ENCODE measurements at regions not wholly inside any gene's neighbourhood (a gene's known extent, or its start where the extent isn't known, plus 50 kb on each side); places are given as distances from the start of the nearest gene placed in this dataset.

DNA sequence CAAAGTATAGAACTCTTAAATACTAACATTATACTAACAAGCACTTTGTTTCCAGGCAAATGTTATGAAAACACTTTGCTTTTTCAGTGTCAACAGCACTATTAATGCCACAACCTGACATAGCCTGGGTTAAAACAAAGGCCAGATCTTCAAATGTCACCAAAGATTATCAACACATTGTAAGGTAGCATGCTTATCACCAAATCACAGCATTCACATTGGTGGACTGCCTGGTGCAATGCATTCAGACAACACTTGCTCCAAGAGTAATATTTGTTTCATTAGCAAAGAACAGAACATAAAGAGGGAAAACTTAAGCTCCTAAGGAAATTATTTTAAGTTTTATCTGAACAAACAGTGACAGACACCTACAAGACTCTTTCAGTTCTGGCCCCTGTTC is 1361.2 kb downstream of the CDH8 start:
- Histone ChIP-seq H3K9me3 (ENCODE audit: low read length) (no peaks in the 10 kb centered on the region), H2AFZ (ENCODE audit: low read depth, low read length) (no peak overlapping the region), H3F3A (ENCODE audit: insufficient read depth, low read length, poor library complexity, severe bottlenecking) (no peaks in the 10 kb centered on the region), H3K79me2 (replicated peaks; ENCODE audit: insufficient read depth, low read length) (no peaks in the 10 kb centered on the region), H3K9ac (ENCODE audit: low read length) (no peak overlapping the region), H3K27me3 (ENCODE audit: insufficient read depth, low read depth, low read length) (no peaks in the 10 kb centered on the region), H3K36me3 (ENCODE audit: insufficient read depth, low read length) (no peaks in the 10 kb centered on the region), H3K27ac (ENCODE audit: low read length) (no peak overlapping the region), H3K9me2 (ENCODE audit: insufficient read depth, low read length) (no peaks in the 10 kb centered on the region), H3K4me2 (ENCODE audit: low read length) (no peak overlapping the region), H4K20me1 (ENCODE audit: insufficient read depth) (no peaks in the 10 kb centered on the region), H3K4me3 (ENCODE audit: low read length) (no peak overlapping the region)
- TF ChIP-seq CTCF (IDR thresholded peaks at IDR 0.05; ENCODE audit: poor library complexity, severe bottlenecking) (no peak), SMC3 (conservative IDR thresholded peaks at IDR 0.05; ENCODE audit: poor library complexity) (no peak), TAF1 (IDR thresholded peaks at IDR 0.05; ENCODE audit: low read depth) (no peak), MXI1 (conservative IDR thresholded peaks at IDR 0.05; ENCODE audit: poor library complexity, severe bottlenecking) (no peak), RAD21 (conservative IDR thresholded peaks at IDR 0.05) (no peak), POLR2AphosphoS5 (IDR thresholded peaks at IDR 0.05) (no peak), EP300 (conservative IDR thresholded peaks at IDR 0.05; ENCODE audit: poor library complexity, severe bottlenecking) (no peak), EZH2 (IDR thresholded peaks at IDR 0.05; ENCODE audit: borderline replicate concordance, insufficient read depth, low read length, poor library complexity, severe bottlenecking) (no peak)
- TF ChIP-seq, protein P1, sequence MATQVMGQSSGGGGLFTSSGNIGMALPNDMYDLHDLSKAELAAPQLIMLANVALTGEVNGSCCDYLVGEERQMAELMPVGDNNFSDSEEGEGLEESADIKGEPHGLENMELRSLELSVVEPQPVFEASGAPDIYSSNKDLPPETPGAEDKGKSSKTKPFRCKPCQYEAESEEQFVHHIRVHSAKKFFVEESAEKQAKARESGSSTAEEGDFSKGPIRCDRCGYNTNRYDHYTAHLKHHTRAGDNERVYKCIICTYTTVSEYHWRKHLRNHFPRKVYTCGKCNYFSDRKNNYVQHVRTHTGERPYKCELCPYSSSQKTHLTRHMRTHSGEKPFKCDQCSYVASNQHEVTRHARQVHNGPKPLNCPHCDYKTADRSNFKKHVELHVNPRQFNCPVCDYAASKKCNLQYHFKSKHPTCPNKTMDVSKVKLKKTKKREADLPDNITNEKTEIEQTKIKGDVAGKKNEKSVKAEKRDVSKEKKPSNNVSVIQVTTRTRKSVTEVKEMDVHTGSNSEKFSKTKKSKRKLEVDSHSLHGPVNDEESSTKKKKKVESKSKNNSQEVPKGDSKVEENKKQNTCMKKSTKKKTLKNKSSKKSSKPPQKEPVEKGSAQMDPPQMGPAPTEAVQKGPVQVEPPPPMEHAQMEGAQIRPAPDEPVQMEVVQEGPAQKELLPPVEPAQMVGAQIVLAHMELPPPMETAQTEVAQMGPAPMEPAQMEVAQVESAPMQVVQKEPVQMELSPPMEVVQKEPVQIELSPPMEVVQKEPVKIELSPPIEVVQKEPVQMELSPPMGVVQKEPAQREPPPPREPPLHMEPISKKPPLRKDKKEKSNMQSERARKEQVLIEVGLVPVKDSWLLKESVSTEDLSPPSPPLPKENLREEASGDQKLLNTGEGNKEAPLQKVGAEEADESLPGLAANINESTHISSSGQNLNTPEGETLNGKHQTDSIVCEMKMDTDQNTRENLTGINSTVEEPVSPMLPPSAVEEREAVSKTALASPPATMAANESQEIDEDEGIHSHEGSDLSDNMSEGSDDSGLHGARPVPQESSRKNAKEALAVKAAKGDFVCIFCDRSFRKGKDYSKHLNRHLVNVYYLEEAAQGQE (IDR thresholded peaks at IDR 0.05; ENCODE audit: borderline replicate concordance): no peak

DNA sequence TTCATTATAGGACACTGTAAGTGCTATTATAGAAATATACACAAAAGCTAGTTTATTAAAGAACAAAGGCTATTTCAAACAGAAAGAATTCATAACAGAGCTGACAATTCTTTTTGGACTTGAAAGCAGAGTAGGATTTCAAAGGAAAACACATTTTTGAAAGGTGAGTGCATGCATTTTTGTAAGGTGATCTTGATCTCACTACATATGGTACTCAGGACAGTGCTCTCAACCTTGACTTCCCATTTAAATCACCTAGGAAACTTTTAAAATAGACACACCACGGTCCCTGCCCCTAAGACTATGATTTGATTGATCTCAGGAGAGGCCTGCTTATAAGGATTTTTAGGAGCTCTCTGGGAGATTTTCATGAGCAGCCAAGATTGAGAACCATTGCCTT is 1362.0 kb downstream of the CDH8 start:
- Histone ChIP-seq H3K4me3 (ENCODE audit: low read length) (no peak overlapping the region), H3K4me2 (ENCODE audit: low read length) (no peak overlapping the region), H3K9ac (ENCODE audit: low read length) (no peak overlapping the region), H3K79me2 (replicated peaks; ENCODE audit: insufficient read depth, low read length) (no peaks in the 10 kb centered on the region), H3K27ac (ENCODE audit: low read length) (no peak overlapping the region), H3F3A (ENCODE audit: insufficient read depth, low read length, poor library complexity, severe bottlenecking) (no peaks in the 10 kb centered on the region), H3K9me2 (ENCODE audit: insufficient read depth, low read length) (no peaks in the 10 kb centered on the region), H3K9me3 (ENCODE audit: low read length) (no peaks in the 10 kb centered on the region), H2AFZ (ENCODE audit: low read depth, low read length) (no peak overlapping the region), H3K36me3 (ENCODE audit: insufficient read depth, low read length) (no peaks in the 10 kb centered on the region), H3K27me3 (ENCODE audit: insufficient read depth, low read depth, low read length) (no peaks in the 10 kb centered on the region), H4K20me1 (ENCODE audit: insufficient read depth) (no peaks in the 10 kb centered on the region)
- TF ChIP-seq RAD21 (conservative IDR thresholded peaks at IDR 0.05): no peak

Measured in neural cell (in vitro differentiated cells).